SK-N-SH treated with all-trans-retinoic acid at 6 μM for 48 hours (cell line): ENCODE measurements at regions not wholly inside any gene's neighbourhood (a gene's known extent, or its start where the extent isn't known, plus 50 kb on each side); places are given as distances from the start of the nearest gene placed in this dataset.

Experiments
- ATAC-seq: fragments of 200-7000 bp; cut with Tn5 transposase; 3 replicates; pipeline ENCODE4 v1.9.1; 2020; ENCODE audit warnings: mild to moderate bottlenecking, moderate library complexity
- ARNTL ChIP-seq: fragments of 450-650 bp; formaldehyde crosslinking; IDR thresholded peaks from 2 replicates; pipeline ENCODE4 v1.5.0; 2020; ENCODE audit warnings: low read depth, mild to moderate bottlenecking, moderate library complexity, borderline replicate concordance
- BACH2 ChIP-seq: fragments of 250-450 bp; sonication (Bioruptor Pico); IDR thresholded peaks from 2 replicates; pipeline ENCODE4 v1.9.0; 2021; ENCODE audit warnings: mild to moderate bottlenecking, borderline replicate concordance
- CSDC2 ChIP-seq: fragments of 250-450 bp; sonication (Bioruptor Pico); IDR thresholded peaks from 2 replicates; pipeline ENCODE4 v1.5.0; 2020; ENCODE audit warnings: mild to moderate bottlenecking, moderate library complexity
- ESRRG ChIP-seq: fragments of 250-450 bp; sonication (Bioruptor Pico); IDR thresholded peaks from 2 replicates; pipeline ENCODE4 v1.6.1; 2021; ENCODE audit warnings: mild to moderate bottlenecking
- GLIS3 ChIP-seq: fragments of 250-450 bp; sonication (Bioruptor Pico); IDR thresholded peaks from 2 replicates; pipeline ENCODE4 v1.5.0; 2020; ENCODE audit warnings: mild to moderate bottlenecking, moderate library complexity
- OSR1 ChIP-seq: fragments of 250-450 bp; sonication (Bioruptor Pico); IDR thresholded peaks from 2 replicates; pipeline ENCODE4 v1.8.0; 2022; ENCODE audit warnings: moderate library complexity, mild to moderate bottlenecking, inconsistent platforms
- PPARA ChIP-seq: fragments of 250-450 bp; sonication (Bioruptor Pico); IDR thresholded peaks from 2 replicates; pipeline ENCODE4 v1.5.0; 2020; ENCODE audit warnings: mild to moderate bottlenecking, borderline replicate concordance
- RARB ChIP-seq: fragments of 250-450 bp; sonication (Bioruptor Pico); IDR thresholded peaks from 2 replicates; pipeline ENCODE4 v1.8.0; 2021; ENCODE audit warnings: mild to moderate bottlenecking, moderate library complexity
- SNAI2 ChIP-seq: fragments of 250-450 bp; sonication (Bioruptor Pico); IDR thresholded peaks from 2 replicates; pipeline ENCODE4 v1.5.0; 2020; ENCODE audit warnings: mild to moderate bottlenecking, moderate library complexity
- TCF4 ChIP-seq: fragments of 250-450 bp; sonication (Bioruptor Pico); IDR thresholded peaks from 2 replicates; pipeline ENCODE4 v1.8.0; 2021; ENCODE audit warnings: mild to moderate bottlenecking, moderate library complexity, borderline replicate concordance
- TOX ChIP-seq: fragments of 250-450 bp; sonication (Bioruptor Pico); IDR thresholded peaks from 2 replicates; pipeline ENCODE4 v1.8.0; 2021; ENCODE audit warnings: mild to moderate bottlenecking, moderate library complexity, borderline replicate concordance
- ZC3H10 ChIP-seq: fragments of 250-450 bp; sonication (Bioruptor Pico); IDR thresholded peaks from 2 replicates; pipeline ENCODE4 v1.5.1; 2021; ENCODE audit warnings: mild to moderate bottlenecking, moderate library complexity
- ZFP3 ChIP-seq: fragments of 250-450 bp; sonication (Bioruptor Pico); IDR thresholded peaks from 2 replicates; pipeline ENCODE4 v1.5.0; 2020; ENCODE audit warnings: mild to moderate bottlenecking, moderate library complexity
- ZFP30 ChIP-seq: fragments of 450-650 bp; formaldehyde crosslinking; IDR thresholded peaks from 2 replicates; pipeline ENCODE4 v1.5.0; 2022; ENCODE audit warnings: mild to moderate bottlenecking, moderate library complexity
- ZNF565 ChIP-seq: fragments of 450-650 bp; formaldehyde crosslinking; conservative IDR thresholded peaks from 2 replicates; pipeline ENCODE4 v1.5.0; 2020; ENCODE audit warnings: low read depth, mild to moderate bottlenecking, moderate library complexity
- ZNF70 ChIP-seq: fragments of 450-650 bp; formaldehyde crosslinking; IDR thresholded peaks from 2 replicates; pipeline ENCODE4 v1.5.0; 2020; ENCODE audit warnings: mild to moderate bottlenecking, moderate library complexity
- ZNF8 ChIP-seq: fragments of 450-650 bp; formaldehyde crosslinking; IDR thresholded peaks from 2 replicates; pipeline ENCODE4 v1.5.0; 2020; ENCODE audit warnings: mild to moderate bottlenecking, moderate library complexity
- TF ChIP-seq, protein P1 (sequence below): fragments of 250-450 bp; sonication (Bioruptor Pico); IDR thresholded peaks from 2 replicates; pipeline ENCODE4 v1.5.0; 2020; ENCODE audit warnings: mild to moderate bottlenecking, moderate library complexity
- TF ChIP-seq, protein P2 (sequence below): fragments of 250-450 bp; sonication (Bioruptor Pico); IDR thresholded peaks from 2 replicates; pipeline ENCODE4 v1.8.0; 2020; ENCODE audit warnings: mild to moderate bottlenecking, moderate library complexity, borderline replicate concordance
- TF ChIP-seq, protein P3 (sequence below): fragments of 250-450 bp; sonication (Bioruptor Pico); IDR thresholded peaks from 2 replicates; pipeline ENCODE4 v1.5.1; 2020; ENCODE audit warnings: low read depth, mild to moderate bottlenecking, moderate library complexity
- TF ChIP-seq, protein P4 (sequence below): fragments of 250-450 bp; sonication (Bioruptor Pico); IDR thresholded peaks from 2 replicates; pipeline ENCODE4 v1.5.1; 2021; ENCODE audit warnings: mild to moderate bottlenecking, moderate library complexity

DNA sequence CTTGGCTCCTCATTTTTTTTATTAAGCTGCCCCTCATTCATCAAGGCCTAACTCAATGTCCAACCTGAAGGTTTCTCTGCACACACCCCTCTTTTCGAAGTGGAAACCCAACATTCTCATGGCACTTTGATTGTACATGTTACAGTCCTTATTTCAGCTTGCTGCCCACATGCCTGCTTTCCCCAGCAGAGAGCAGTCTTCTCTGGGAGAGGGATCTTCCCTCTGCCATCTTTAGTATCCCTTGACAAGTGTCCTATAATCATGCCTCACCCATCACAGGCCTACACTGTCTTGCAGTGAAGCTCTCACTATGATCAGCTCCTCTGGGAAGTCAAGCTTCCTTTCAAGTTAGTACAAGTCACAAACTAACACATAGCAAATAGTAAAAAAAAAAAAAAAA, 175.1 kb downstream of the ACER2 start:
- ATAC-seq = no peak
- TF ChIP-seq OSR1 (CRISPR knock-in tag) (no peak), ARNTL (no peak), PPARA (no peak), ZNF8 (CRISPR knock-in tag) (no peak)
- TF ChIP-seq, protein P1, sequence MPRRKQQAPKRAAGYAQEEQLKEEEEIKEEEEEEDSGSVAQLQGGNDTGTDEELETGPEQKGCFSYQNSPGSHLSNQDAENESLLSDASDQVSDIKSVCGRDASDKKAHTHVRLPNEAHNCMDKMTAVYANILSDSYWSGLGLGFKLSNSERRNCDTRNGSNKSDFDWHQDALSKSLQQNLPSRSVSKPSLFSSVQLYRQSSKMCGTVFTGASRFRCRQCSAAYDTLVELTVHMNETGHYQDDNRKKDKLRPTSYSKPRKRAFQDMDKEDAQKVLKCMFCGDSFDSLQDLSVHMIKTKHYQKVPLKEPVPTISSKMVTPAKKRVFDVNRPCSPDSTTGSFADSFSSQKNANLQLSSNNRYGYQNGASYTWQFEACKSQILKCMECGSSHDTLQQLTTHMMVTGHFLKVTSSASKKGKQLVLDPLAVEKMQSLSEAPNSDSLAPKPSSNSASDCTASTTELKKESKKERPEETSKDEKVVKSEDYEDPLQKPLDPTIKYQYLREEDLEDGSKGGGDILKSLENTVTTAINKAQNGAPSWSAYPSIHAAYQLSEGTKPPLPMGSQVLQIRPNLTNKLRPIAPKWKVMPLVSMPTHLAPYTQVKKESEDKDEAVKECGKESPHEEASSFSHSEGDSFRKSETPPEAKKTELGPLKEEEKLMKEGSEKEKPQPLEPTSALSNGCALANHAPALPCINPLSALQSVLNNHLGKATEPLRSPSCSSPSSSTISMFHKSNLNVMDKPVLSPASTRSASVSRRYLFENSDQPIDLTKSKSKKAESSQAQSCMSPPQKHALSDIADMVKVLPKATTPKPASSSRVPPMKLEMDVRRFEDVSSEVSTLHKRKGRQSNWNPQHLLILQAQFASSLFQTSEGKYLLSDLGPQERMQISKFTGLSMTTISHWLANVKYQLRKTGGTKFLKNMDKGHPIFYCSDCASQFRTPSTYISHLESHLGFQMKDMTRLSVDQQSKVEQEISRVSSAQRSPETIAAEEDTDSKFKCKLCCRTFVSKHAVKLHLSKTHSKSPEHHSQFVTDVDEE = no peak

DNA sequence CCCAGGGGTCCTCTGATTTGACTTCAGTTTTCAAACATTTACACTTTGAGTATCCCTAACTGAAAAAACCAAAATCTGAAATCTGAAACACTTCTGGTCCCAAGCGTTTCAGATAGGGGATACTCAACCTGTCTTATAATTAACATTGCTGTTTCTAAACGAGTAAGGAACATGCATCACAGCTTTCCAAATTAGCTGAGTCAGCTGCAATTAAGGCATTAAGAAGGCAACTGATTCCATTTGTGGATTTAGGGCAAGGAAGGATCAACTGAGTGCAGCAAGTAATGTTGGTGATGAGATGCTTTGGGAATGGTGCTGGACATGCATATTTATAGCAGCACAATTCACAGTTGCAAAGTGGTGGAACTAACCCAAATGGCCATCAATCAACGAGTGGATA, 168.6 kb downstream of the ACER2 start:
- TF ChIP-seq, protein P2, sequence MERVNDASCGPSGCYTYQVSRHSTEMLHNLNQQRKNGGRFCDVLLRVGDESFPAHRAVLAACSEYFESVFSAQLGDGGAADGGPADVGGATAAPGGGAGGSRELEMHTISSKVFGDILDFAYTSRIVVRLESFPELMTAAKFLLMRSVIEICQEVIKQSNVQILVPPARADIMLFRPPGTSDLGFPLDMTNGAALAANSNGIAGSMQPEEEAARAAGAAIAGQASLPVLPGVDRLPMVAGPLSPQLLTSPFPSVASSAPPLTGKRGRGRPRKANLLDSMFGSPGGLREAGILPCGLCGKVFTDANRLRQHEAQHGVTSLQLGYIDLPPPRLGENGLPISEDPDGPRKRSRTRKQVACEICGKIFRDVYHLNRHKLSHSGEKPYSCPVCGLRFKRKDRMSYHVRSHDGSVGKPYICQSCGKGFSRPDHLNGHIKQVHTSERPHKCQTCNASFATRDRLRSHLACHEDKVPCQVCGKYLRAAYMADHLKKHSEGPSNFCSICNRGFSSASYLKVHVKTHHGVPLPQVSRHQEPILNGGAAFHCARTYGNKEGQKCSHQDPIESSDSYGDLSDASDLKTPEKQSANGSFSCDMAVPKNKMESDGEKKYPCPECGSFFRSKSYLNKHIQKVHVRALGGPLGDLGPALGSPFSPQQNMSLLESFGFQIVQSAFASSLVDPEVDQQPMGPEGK (CRISPR knock-in tag) = no peak
- TF ChIP-seq ZFP3 (CRISPR knock-in tag) (no peak), ZC3H10 (CRISPR knock-in tag) (no peak)
- TF ChIP-seq, protein P3, sequence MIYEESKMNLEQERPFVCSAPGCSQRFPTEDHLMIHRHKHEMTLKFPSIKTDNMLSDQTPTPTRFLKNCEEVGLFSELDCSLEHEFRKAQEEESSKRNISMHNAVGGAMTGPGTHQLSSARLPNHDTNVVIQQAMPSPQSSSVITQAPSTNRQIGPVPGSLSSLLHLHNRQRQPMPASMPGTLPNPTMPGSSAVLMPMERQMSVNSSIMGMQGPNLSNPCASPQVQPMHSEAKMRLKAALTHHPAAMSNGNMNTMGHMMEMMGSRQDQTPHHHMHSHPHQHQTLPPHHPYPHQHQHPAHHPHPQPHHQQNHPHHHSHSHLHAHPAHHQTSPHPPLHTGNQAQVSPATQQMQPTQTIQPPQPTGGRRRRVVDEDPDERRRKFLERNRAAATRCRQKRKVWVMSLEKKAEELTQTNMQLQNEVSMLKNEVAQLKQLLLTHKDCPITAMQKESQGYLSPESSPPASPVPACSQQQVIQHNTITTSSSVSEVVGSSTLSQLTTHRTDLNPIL = no peak
- ATAC-seq = no peak

DNA sequence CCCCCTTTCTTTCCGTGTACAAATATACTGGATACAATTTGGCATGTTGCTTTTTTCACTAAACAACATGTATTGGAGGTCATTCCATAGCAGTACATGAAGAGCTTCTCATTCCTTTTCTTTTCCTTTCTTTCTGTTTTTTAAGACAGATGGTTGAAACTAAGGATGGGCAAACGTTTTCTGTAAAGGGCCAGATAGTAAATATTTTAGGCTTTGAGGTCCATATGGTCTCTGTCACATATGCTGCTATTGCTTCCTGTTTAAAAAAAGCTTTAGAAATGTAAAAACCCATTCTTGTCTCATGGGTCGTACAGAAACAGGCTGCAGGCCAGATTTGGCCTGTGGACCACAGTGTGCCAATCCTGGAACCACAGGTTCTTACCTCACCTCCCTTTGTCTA, 160.1 kb downstream of the ACER2 start:
- TF ChIP-seq, protein P4, sequence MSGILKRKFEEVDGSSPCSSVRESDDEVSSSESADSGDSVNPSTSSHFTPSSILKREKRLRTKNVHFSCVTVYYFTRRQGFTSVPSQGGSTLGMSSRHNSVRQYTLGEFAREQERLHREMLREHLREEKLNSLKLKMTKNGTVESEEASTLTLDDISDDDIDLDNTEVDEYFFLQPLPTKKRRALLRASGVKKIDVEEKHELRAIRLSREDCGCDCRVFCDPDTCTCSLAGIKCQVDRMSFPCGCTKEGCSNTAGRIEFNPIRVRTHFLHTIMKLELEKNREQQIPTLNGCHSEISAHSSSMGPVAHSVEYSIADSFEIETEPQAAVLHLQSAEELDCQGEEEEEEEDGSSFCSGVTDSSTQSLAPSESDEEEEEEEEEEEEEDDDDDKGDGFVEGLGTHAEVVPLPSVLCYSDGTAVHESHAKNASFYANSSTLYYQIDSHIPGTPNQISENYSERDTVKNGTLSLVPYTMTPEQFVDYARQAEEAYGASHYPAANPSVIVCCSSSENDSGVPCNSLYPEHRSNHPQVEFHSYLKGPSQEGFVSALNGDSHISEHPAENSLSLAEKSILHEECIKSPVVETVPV (CRISPR knock-in tag) = no peak
- TF ChIP-seq ESRRG (CRISPR knock-in tag) (no peak), ZNF8 (CRISPR knock-in tag) (no peak), ZFP3 (CRISPR knock-in tag) (no peak), BACH2 (CRISPR knock-in tag) (no peak), PPARA (no peak), ZNF70 (CRISPR knock-in tag) (no peak), SNAI2 (CRISPR knock-in tag) (no peak), TOX (no peak), TCF4 (CRISPR knock-in tag) (no peak), RARB (CRISPR knock-in tag) (no peak), ZFP30 (CRISPR knock-in tag) (no peak), OSR1 (CRISPR knock-in tag) (no peak), ARNTL (no peak), CSDC2 (CRISPR knock-in tag) (no peak), ZNF565 (CRISPR knock-in tag) (no peak)
- TF ChIP-seq, protein P3 = no peak
- ATAC-seq = no peak

DNA sequence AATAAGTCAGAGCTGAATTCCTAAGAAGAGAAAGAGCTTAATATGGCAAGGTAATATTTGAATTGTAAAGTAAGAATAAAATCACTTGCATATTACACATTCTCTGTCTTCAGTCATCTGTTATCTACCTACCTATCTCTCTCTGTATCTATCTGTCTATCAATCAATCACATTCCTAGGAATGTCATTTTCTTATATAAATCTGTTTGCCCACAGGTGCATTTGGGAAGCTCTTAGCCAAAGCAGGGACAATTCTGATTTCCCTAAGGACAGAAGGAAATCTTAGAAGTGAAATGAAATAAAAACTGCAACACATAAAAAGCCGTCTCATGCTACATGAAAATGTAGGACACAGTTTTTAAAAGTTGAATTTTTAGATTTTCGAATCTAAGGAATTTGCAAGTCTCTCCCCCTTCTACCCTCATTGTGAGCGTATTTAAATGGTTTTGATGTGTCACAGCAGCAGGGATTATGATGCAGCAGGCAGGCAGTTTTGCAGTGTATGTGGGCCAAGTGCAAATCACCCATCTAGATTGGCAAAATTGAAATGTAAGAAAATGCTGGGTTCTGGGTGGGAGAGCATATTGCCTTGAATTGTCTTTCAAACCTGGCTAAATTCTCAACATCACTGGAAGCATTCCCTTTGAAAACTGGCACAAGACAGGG, 155.7 kb downstream of the ACER2 start:
- TF ChIP-seq ESRRG (CRISPR knock-in tag) = no peak
- no peak for TF ChIP-seq ARNTL
- no peak for TF ChIP-seq ZNF565 (CRISPR knock-in tag)
- no peak for TF ChIP-seq RARB (CRISPR knock-in tag)
- TF ChIP-seq OSR1 (CRISPR knock-in tag) = no peak
- no peak for TF ChIP-seq ZFP30 (CRISPR knock-in tag)
- no peak for TF ChIP-seq SNAI2 (CRISPR knock-in tag)
- TF ChIP-seq, protein P2 (CRISPR knock-in tag) = no peak
- TF ChIP-seq TOX = no peak
- TF ChIP-seq, protein P4 (CRISPR knock-in tag) = no peak
- no peak for TF ChIP-seq GLIS3 (CRISPR knock-in tag)
- no peak for TF ChIP-seq ZNF8 (CRISPR knock-in tag)
- no peak for ATAC-seq
